ENCODE measurements at regions not wholly inside any gene's neighbourhood (a gene's known extent, or its start where the extent isn't known, plus 50 kb on each side); places are given as distances from the start of the nearest gene placed in this dataset.

DNA sequence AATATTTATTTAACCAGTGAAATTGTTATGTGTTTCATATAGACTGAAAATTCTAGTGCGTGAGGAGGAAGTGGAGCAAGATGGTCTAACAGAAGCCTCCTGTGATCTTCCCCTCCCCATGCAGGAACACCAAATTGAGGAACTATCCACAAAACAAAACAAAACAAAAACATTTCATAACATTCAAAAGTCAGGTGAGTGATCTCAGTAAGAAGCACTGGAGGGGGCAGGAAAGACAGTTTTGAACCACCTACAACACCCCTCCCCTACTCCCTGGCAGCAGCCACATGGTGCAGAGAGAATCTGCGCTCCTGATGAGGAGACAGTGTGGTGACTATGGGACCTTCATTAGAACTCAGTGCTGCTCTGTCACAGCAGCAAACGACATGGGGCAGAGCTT is 221.9 kb upstream of the SEMA3C start:
- Mint-ChIP-seq H3K27ac (no peak overlapping the region), H3K27me3 (no peaks in the 10 kb centered on the region), H3K36me3 (ENCODE audit: low read depth) (no peaks in the 10 kb centered on the region), H3K4me1 (ENCODE audit: low read depth) (no peaks in the 10 kb centered on the region), H3K9me3 (peaks cover 6% of the 10 kb centered on the region), H3K4me3 (no peak overlapping the region)
- Histone ChIP-seq H3K27ac (ENCODE audit: low read depth in 1 of 2, low read length in 2 of 2) (no peak overlapping the region), H3K9me3 (ENCODE audit: control insufficient read depth in 1 of 2, insufficient read depth in 1 of 2, low read length in 2 of 2) (peaks cover 0 to 13% of the 10 kb centered on the region in 2 experiments), H3K27me3 (ENCODE audit: control insufficient read depth in 1 of 2, insufficient read depth in 2 of 2, low read length in 2 of 2) (no peaks in the 10 kb centered on the region), H3K36me3 (ENCODE audit: insufficient read depth, low read length) (no peaks in the 10 kb centered on the region), H3K4me1 (ENCODE audit: insufficient read depth, low read length) (no peaks in the 10 kb centered on the region), H3K4me3 (ENCODE audit: low read length) (no peak overlapping the region)
- no peak for ATAC-seq (ENCODE audit: poor library complexity)
- ChIA-PET POLR2A (no interaction called here), CTCF (no interaction called here)
- intact Hi-C loops (cut with DNase I, micrococcal nuclease), result no loop called here
- peak in 3 of 14 experiments; percentile 1 to 25 (median 17) for DNase-seq
- TF ChIP-seq, protein P1, sequence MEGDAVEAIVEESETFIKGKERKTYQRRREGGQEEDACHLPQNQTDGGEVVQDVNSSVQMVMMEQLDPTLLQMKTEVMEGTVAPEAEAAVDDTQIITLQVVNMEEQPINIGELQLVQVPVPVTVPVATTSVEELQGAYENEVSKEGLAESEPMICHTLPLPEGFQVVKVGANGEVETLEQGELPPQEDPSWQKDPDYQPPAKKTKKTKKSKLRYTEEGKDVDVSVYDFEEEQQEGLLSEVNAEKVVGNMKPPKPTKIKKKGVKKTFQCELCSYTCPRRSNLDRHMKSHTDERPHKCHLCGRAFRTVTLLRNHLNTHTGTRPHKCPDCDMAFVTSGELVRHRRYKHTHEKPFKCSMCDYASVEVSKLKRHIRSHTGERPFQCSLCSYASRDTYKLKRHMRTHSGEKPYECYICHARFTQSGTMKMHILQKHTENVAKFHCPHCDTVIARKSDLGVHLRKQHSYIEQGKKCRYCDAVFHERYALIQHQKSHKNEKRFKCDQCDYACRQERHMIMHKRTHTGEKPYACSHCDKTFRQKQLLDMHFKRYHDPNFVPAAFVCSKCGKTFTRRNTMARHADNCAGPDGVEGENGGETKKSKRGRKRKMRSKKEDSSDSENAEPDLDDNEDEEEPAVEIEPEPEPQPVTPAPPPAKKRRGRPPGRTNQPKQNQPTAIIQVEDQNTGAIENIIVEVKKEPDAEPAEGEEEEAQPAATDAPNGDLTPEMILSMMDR (IDR thresholded peaks at IDR 0.05), result no peak

DNA sequence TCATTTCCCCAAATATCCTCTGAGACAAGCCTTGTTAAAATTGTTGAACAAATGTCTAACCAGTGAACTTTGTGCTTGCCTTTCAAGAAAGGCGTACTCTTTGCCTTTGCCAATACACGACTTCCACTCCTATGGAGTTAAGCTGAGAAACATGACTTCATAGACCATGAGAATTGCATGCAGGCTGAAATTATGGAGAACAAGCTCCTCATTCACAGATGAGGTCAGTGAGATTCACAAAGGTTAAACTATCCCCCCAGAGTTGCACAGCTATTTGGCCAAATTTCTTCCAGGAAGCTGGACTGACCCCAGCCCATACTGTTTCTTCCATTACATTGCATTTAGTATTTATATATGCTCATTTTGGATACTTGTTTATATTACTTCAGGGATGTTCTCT is 221.4 kb upstream of the SEMA3C start:
- TF ChIP-seq, protein P1 (IDR thresholded peaks at IDR 0.05), result no peak
- Mint-ChIP-seq H3K36me3 (ENCODE audit: low read depth) (no peaks in the 10 kb centered on the region), H3K4me3 (no peak overlapping the region), H3K27me3 (no peaks in the 10 kb centered on the region), H3K4me1 (ENCODE audit: low read depth) (no peaks in the 10 kb centered on the region), H3K27ac (no peak overlapping the region), H3K9me3 (peaks cover 4% of the 10 kb centered on the region)
- Histone ChIP-seq H3K9me3 (ENCODE audit: control insufficient read depth in 1 of 2, insufficient read depth in 1 of 2, low read length in 2 of 2) (peaks cover 0 to 13% of the 10 kb centered on the region in 2 experiments), H3K4me1 (ENCODE audit: insufficient read depth, low read length) (no peaks in the 10 kb centered on the region), H3K27me3 (ENCODE audit: control insufficient read depth in 1 of 2, insufficient read depth in 2 of 2, low read length in 2 of 2) (no peaks in the 10 kb centered on the region), H3K27ac (ENCODE audit: low read depth in 1 of 2, low read length in 2 of 2) (no peak overlapping the region), H3K4me3 (ENCODE audit: low read length) (no peak overlapping the region), H3K36me3 (ENCODE audit: insufficient read depth, low read length) (no peaks in the 10 kb centered on the region)
- POLR2A ChIA-PET, result no interaction called here
- ATAC-seq (ENCODE audit: poor library complexity) (no peak), DNase-seq (no peak)
- CTCF ChIA-PET, result no interaction called here
- intact Hi-C loops (cut with DNase I, micrococcal nuclease), result no loop called here

GRCh38 chr7:81138870-81139269 is 220.0 kb upstream of the SEMA3C start:
- ChIA-PET POLR2A (no interaction called here), CTCF (no interaction called here)
- Mint-ChIP-seq H3K36me3 (ENCODE audit: low read depth) (no peaks in the 10 kb centered on the region), H3K4me1 (ENCODE audit: low read depth) (no peaks in the 10 kb centered on the region), H3K27ac (no peak overlapping the region), H3K9me3 (peaks cover 1% of the 10 kb centered on the region), H3K4me3 (no peak overlapping the region), H3K27me3 (no peaks in the 10 kb centered on the region)
- H3K27ac ChIP-seq (ENCODE audit: low read depth in 1 of 2, low read length in 2 of 2), result no peak overlapping the region
- H3K27me3 ChIP-seq (ENCODE audit: control insufficient read depth in 1 of 2, insufficient read depth in 2 of 2, low read length in 2 of 2), result no peaks in the 10 kb centered on the region
- peaks cover 0 to 13% of the 10 kb centered on the region in 2 experiments for H3K9me3 ChIP-seq (ENCODE audit: control insufficient read depth in 1 of 2, insufficient read depth in 1 of 2, low read length in 2 of 2)
- ATAC-seq (ENCODE audit: poor library complexity), result no peak
- H3K4me1 ChIP-seq (ENCODE audit: insufficient read depth, low read length), result no peaks in the 10 kb centered on the region
- no peak for DNase-seq
- H3K4me3 ChIP-seq (ENCODE audit: low read length), result no peak overlapping the region
- no peaks in the 10 kb centered on the region for H3K36me3 ChIP-seq (ENCODE audit: insufficient read depth, low read length)
- intact Hi-C loops (cut with DNase I, micrococcal nuclease), result no loop called here
- TF ChIP-seq, protein P1 (IDR thresholded peaks at IDR 0.05), result no peak
